ENCODE measurements at regions not wholly inside any gene's neighbourhood (a gene's known extent, or its start where the extent isn't known, plus 50 kb on each side); places are given as distances from the start of the nearest gene placed in this dataset.

DNA sequence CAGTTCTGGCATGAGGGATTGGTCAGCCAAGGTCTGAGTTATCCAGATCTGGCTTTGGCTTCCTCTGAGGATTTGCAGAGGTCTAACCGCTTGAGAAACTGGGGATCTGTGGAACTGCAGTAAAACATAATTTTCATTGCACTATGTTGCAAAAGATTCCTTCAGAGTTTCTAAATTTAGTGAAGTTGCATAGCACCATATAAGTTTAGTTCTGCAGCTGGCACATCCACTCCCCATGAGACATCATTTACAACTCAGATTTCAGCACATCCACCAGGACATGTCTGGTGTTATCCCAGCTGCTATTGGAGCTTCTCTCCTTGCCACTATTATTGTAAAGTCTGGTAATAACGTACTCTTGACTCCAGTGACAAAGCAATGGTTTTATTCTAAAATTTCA, 181.5 kb downstream of the CWF19L2 start:
- BruUV-seq (replicated peaks): no TSS peak
- Mint-ChIP-seq H3K4me1 (ENCODE audit: insufficient read depth, unreplicated experiment) (no peaks in the 10 kb centered on the region), H3K27me3 (ENCODE audit: insufficient read depth, unreplicated experiment) (no peaks in the 10 kb centered on the region), H3K27ac (ENCODE audit: low read depth, unreplicated experiment) (no peak overlapping the region), H3K4me3 (ENCODE audit: unreplicated experiment) (no peak overlapping the region), H3K9me3 (ENCODE audit: unreplicated experiment) (no peaks in the 10 kb centered on the region), H3K36me3 (ENCODE audit: insufficient read depth, unreplicated experiment) (no peaks in the 10 kb centered on the region)
- POLR2A ChIA-PET: interaction anchor here (0.6 kb wide), 1 partner anchor 151 kb away, joined by 3 read pairs; no protein-coding TSS in a partner anchor
- intact Hi-C loops (cut with micrococcal nuclease): no loop called here
- DNase-seq (ENCODE audit: unreplicated experiment): no peak
- CTCF ChIA-PET: no interaction called here
- TF ChIP-seq CTCF (IDR thresholded peaks at IDR 0.05; ENCODE audit: unreplicated experiment): no peak

GRCh38 chr11:107275632-107276031, 182.0 kb downstream of the CWF19L2 start:
- BruUV-seq (replicated peaks): no TSS peak
- ChIA-PET POLR2A (no interaction called here), CTCF (no interaction called here)
- no peak for TF ChIP-seq CTCF (IDR thresholded peaks at IDR 0.05; ENCODE audit: unreplicated experiment)
- Mint-ChIP-seq H3K4me1 (ENCODE audit: insufficient read depth, unreplicated experiment) (no peaks in the 10 kb centered on the region), H3K36me3 (ENCODE audit: insufficient read depth, unreplicated experiment) (no peaks in the 10 kb centered on the region), H3K4me3 (ENCODE audit: unreplicated experiment) (no peak overlapping the region), H3K27ac (ENCODE audit: low read depth, unreplicated experiment) (no peak overlapping the region), H3K9me3 (ENCODE audit: unreplicated experiment) (no peaks in the 10 kb centered on the region), H3K27me3 (ENCODE audit: insufficient read depth, unreplicated experiment) (no peaks in the 10 kb centered on the region)
- peak; percentile 36 for DNase-seq (ENCODE audit: unreplicated experiment)
- intact Hi-C loops (cut with micrococcal nuclease): no loop called here

GRCh38 chr11:107274138-107274537, 183.5 kb downstream of the CWF19L2 start:
- Mint-ChIP-seq H3K9me3 (ENCODE audit: unreplicated experiment) (no peaks in the 10 kb centered on the region), H3K27me3 (ENCODE audit: insufficient read depth, unreplicated experiment) (no peaks in the 10 kb centered on the region), H3K36me3 (ENCODE audit: insufficient read depth, unreplicated experiment) (no peaks in the 10 kb centered on the region), H3K4me1 (ENCODE audit: insufficient read depth, unreplicated experiment) (no peaks in the 10 kb centered on the region), H3K27ac (ENCODE audit: low read depth, unreplicated experiment) (no peak overlapping the region), H3K4me3 (ENCODE audit: unreplicated experiment) (no peak overlapping the region)
- ChIA-PET CTCF (interaction anchor here (0.9 kb wide), 1 partner anchor 170 kb away, joined by 3 read pairs; no protein-coding TSS in a partner anchor), POLR2A (no interaction called here)
- no peak for DNase-seq (ENCODE audit: unreplicated experiment)
- BruUV-seq (replicated peaks): no TSS peak
- intact Hi-C loops (cut with micrococcal nuclease): no loop called here
- TF ChIP-seq CTCF (IDR thresholded peaks at IDR 0.05; ENCODE audit: unreplicated experiment): no peak

GRCh38 chr11:107272561-107272960, 185.1 kb downstream of the CWF19L2 start:
- no peak overlapping the region for H3K4me3 Mint-ChIP-seq (ENCODE audit: unreplicated experiment)
- ChIA-PET CTCF (no interaction called here), POLR2A (interaction anchor here (0.6 kb wide), 1 partner anchor 186 kb away, joined by 4 read pairs; no protein-coding TSS in a partner anchor)
- BruUV-seq (replicated peaks): no TSS peak
- no peaks in the 10 kb centered on the region for H3K27me3 Mint-ChIP-seq (ENCODE audit: insufficient read depth, unreplicated experiment)
- H3K27ac Mint-ChIP-seq (ENCODE audit: low read depth, unreplicated experiment): no peak overlapping the region
- no peak for TF ChIP-seq CTCF (IDR thresholded peaks at IDR 0.05; ENCODE audit: unreplicated experiment)
- H3K4me1 Mint-ChIP-seq (ENCODE audit: insufficient read depth, unreplicated experiment): no peaks in the 10 kb centered on the region
- H3K36me3 Mint-ChIP-seq (ENCODE audit: insufficient read depth, unreplicated experiment): no peaks in the 10 kb centered on the region
- intact Hi-C loops (cut with micrococcal nuclease): no loop called here
- no peak for DNase-seq (ENCODE audit: unreplicated experiment)
- no peaks in the 10 kb centered on the region for H3K9me3 Mint-ChIP-seq (ENCODE audit: unreplicated experiment)
